ACHN (cell line): ENCODE measurements at regions not wholly inside any gene's neighbourhood (a gene's known extent, or its start where the extent isn't known, plus 50 kb on each side); places are given as distances from the start of the nearest gene placed in this dataset.
"Not testable (repeated sequence)": the region's sequence is repeated elsewhere in the genome, so short reads cannot be mapped to it uniquely, and the experiment has no call there.

Experiments used
- DNase-seq: peaks from one replicate; pipeline ENCODE4 v3.0.0-alpha.2; 2015
- in situ Hi-C: cut with HindIII; loops from 2 replicates; pipeline ENCODE4 v1.10.0; 2017; ENCODE audit warnings: low sequenced_read_pairs, low pct_ligation_motif_present, low pct_unique_long_range_greater_than_20kb

GRCh38 chr7:46059308-46060020, 138.4 kb upstream of the IGFBP3 start:
- in situ Hi-C loops = no loop called here
- no peak for DNase-seq

GRCh38 chr7:46058086-46058823, 137.2 kb upstream of the IGFBP3 start:
- no peak for DNase-seq
- in situ Hi-C loops = no loop called here

- in situ Hi-C loops = no loop called here
- no peak for DNase-seq
Measured at GRCh38 chr7:46054915-46055314, 133.8 kb upstream of the IGFBP3 start.

DNA sequence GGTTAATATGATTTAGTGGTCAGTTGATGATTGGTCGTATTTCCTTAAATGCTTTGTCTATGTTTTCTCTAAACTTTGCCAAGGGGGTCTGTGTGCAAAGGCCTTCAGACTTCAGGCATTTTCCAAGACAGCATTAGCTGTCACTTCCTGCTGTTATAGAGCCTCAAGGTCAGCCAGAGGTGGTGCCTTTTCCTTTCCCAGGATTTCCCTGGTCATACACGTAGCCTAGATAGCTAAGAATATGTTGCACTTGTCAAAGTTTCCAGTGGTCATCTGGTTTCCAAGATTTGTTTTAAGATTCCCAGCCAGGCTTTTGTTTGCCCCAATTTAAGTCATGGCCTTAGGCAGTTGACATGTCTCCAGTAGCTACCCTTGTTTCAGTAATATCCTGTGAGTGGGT, 133.2 kb upstream of the IGFBP3 start:
- in situ Hi-C loops = no loop called here
- DNase-seq = no peak

GRCh38 chr7:46047581-46047980, 126.5 kb upstream of the IGFBP3 start:
- in situ Hi-C loops = no loop called here
- no peak for DNase-seq

GRCh38 chr7:46043338-46043737, 122.3 kb upstream of the IGFBP3 start:
- DNase-seq, in situ Hi-C loops: not testable (repeated sequence)

GRCh38 chr7:46039813-46040212, 118.7 kb upstream of the IGFBP3 start:
- in situ Hi-C loops, DNase-seq: not testable (repeated sequence)

DNA sequence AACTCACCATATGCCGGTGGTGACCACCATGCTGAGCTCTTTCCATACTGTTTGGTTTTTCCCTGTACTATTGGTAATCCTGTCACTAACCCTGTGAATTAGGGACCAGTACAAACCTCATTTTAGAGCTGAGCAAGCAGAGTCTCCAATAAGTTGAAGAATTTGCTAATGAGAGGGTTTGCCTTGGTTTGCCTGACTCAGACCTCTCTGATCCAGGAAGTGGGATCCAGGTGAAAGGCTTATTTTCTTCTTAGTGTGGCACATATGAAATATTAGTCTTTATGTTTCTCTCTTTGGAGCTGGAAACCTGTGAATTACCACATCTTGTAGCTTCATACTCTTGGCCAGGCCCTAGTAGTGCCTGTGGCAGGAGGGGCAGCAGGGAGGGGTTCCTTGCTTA, 114.1 kb upstream of the IGFBP3 start:
- no peak for DNase-seq
- in situ Hi-C loops = no loop called here

DNA sequence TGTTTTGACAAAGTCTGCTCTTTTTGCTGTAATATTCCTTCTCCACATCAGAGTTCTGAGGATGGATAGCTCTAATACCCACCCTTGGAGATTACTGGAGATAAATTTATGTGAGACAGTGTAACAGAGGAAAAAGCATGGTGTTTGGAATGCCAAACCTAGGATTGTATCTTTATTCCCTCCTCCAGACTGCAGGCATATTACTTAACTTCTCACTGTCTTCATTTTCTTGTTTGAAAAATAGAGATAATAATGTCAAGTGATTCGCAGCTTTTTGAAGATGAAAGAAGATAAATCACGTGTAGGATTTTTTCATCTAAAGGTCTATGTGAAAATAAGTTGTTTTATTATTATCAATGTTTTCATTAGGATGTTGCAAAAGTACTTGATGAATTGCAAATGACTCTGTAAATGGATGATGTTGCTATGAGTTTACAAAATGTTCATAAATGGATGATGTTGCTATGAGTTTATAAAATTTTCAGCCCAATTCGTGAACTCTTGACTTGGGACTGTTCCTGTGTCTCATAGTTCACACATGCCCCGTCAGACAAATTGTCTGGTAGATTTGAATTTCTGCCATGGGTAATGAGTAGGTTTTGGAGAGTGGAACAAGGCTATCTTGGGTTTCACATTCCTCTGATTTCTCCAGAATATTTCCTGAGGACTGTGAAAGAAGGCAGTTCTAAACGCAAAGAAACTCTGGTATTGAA, 113.1 kb upstream of the IGFBP3 start:
- in situ Hi-C loops = no loop called here
- DNase-seq = no peak

DNA sequence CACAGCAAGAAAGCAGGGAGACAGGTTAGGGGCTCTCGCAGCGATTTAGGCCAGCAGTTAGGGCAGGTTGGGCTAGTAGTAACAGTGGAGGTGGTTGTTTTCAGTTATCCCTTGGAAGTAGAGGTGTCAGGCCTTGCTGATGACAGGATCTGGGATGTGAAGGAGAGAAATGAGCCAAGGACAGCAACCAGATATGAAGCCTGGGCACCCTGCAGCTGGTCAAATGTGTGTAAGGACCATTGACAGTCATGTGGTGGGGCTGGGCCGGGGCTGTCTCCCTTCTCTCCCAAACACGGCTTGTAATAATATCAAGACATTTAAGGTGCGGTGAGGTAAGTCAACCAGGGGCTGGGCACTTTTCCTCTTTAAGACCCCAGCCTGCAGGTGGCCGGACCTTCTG, 112.5 kb upstream of the IGFBP3 start:
- DNase-seq = no peak
- in situ Hi-C loops = no loop called here

DNA sequence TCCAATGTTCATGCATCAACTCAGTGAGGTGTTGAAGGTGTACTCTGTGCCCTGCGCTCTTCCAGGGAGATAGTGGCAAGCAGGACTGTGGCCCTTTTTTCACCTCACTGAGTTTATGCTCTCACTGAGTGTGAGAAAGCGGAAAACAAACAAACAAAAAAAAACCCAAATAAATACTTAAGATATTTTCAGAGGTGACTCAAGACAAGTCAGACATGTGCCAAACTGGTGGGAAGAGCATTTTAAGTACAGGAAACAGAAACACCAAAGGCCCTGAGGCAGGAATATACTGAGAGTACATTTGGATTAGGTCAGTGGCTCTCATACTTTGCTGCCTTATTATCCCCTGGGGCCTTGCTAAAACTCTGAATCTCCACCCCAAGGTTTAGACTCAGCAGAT, 111.9 kb upstream of the IGFBP3 start:
- no peak for DNase-seq
- in situ Hi-C loops = no loop called here

GRCh38 chr7:46032353-46032752, 111.3 kb upstream of the IGFBP3 start:
- in situ Hi-C loops = no loop called here
- no peak for DNase-seq

- in situ Hi-C loops = no loop called here
Measured at GRCh38 chr7:46029111-46029704, 108.1 kb upstream of the IGFBP3 start.

DNA sequence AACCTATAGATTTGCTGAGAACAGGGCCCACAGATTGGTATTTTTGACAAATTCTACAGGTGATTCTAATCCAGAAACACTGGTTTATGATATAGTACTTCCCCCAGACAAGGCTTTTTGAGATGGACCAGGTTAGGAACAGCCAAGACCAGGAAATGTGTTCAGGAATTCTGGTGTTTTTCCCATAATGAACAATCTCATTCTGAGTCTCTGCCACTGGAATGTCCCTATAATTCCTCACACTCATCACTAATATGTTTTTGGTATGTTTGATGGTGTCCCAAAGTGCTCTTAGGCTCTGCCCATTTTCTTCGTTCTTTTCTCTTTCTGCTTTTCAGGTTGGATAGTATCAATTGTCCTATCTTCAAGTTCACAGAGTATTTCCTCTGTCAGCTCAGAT, 107.2 kb upstream of the IGFBP3 start:
- in situ Hi-C loops = no loop called here
- no peak for DNase-seq

More at GRCh38 chr7:46029111-46029704, 108.1 kb upstream of the IGFBP3 start:
- no peak for DNase-seq

GRCh38 chr7:46026741-46027140, 105.7 kb upstream of the IGFBP3 start:
- DNase-seq = no peak
- in situ Hi-C loops = no loop called here

DNA sequence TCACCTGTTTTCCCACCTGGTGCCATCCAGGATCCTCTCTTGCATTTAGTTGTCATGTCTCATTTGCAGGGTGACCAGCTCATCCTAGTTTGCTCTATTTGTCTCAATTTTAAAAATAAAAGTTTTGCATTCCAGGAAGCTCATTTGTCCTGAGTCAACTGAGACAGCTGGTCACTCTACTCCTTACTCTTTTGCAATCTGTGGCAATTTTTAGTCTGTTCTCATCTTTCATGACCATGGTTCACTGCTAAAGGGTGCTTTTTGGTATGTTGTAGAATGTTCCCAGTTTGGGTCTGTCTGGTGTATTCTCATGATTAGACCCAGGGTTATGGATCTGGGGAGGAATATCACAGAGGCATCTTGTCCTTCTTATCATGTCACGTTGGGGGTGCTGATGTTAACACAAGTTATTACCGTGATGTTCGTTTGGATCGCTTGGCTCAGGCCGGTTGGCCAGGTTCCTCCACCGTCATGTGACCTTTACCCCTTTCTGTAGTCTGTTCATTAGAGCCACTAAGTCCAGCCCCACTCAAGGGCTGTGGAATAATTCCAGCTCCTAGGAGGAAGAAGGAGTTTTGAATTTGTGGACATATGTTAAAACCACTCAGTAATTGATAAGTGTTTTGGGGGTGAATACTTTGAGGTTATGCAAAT, 103.3 kb upstream of the IGFBP3 start:
- in situ Hi-C loops = no loop called here
- no peak for DNase-seq

DNA sequence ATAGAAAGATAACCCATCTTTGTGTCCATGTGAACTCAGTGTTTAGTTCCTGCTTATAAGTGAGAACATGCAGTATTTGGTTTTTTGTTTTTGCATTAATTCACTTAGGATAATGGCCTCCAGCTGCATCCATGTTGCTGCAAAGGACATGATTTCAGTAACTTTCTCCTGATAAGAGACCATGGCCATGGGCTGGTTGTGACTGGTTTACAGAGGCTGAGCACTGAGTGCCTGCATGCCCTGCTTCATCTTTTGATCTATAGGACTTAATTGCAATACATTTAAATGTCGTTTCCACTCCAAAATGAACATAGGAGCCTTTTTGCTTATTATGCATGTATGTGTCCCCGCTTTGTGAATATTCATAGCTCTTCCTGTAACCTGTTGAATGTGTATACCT, 101.3 kb upstream of the IGFBP3 start:
- no peak for DNase-seq
- in situ Hi-C loops = no loop called here

DNA sequence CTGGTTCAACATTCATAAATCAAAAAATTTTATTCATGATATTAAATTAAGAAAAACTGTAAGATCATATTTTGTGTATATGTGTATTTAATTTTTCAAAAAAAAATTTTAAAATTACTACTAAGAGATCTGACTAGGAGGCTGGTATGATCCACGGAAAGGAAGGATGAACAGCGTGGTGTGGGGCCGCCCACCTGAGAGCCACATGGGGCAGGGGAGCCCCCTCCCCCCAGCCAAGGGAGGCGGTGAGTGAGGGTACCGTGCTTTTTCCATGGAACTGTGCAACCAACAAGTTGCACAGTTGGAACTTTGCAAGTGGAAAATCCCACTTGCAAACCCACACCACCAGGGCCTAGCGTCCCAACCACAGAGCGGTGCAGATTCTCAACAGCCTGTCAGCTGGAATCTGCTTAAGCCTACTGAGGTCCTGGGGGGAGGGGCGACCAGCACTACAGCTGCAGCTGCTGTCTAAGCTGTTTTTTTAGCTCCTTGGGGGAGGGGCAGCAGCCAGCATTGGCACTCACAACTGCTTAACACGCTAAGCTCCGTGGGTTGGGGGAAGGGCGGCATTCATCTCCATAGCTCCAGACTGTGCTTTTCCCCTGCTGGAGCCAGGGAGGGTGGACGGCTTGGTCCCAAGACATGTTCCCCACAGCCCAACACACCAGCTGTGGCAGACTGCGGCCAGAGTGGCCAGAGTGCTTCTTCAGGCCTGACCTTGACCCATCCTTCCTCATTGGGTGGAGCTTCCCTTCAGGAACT, 94.2 kb upstream of the IGFBP3 start:
- in situ Hi-C loops = no loop called here
- no peak for DNase-seq
